ENCODE measurements at regions not wholly inside any gene's neighbourhood (a gene's known extent, or its start where the extent isn't known, plus 50 kb on each side); places are given as distances from the start of the nearest gene placed in this dataset.

DNA sequence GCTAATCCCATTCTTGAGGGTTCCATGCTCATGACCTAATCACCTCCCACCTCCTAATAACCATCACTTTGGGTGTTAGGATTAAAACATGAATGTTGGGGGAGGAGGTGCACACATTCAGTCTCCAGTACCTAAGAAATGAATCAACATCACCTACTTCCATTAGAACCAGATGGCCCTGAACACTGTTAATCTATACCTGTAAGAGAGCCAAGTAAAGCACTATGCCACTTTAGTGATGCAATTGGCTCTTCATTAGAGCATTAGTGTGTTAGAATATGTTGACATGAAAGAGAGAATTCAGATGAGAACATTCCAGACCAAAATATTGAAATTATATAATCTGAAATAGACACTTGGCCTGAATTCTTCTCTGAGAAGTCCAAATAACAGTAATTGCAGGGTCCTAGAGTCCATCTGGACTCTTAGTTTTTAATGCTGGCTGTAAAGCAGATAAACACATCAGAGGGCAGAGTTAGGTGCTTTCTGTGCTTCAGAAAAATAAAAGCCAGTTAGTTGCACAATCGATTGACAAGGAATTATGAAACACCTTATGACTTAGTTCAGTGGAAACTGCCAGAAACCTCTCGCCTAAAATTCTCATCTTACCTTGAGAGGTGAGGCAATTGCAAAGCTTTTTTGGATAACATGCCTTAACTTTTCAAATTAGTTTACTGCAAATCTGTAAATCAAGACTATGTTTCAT, 923.7 kb downstream of the SLC4A3 start:
- no peak overlapping the region for H3K27ac Mint-ChIP-seq
- no peak overlapping the region for H3K4me3 Mint-ChIP-seq
- peaks cover under 1% of the 10 kb centered on the region for H3K4me1 Mint-ChIP-seq (ENCODE audit: unreplicated experiment)
- no peaks in the 10 kb centered on the region for H3K27me3 Mint-ChIP-seq
- TF ChIP-seq, protein P1, sequence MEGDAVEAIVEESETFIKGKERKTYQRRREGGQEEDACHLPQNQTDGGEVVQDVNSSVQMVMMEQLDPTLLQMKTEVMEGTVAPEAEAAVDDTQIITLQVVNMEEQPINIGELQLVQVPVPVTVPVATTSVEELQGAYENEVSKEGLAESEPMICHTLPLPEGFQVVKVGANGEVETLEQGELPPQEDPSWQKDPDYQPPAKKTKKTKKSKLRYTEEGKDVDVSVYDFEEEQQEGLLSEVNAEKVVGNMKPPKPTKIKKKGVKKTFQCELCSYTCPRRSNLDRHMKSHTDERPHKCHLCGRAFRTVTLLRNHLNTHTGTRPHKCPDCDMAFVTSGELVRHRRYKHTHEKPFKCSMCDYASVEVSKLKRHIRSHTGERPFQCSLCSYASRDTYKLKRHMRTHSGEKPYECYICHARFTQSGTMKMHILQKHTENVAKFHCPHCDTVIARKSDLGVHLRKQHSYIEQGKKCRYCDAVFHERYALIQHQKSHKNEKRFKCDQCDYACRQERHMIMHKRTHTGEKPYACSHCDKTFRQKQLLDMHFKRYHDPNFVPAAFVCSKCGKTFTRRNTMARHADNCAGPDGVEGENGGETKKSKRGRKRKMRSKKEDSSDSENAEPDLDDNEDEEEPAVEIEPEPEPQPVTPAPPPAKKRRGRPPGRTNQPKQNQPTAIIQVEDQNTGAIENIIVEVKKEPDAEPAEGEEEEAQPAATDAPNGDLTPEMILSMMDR (conservative IDR thresholded peaks at IDR 0.05): no peak
- DNase-seq (ENCODE audit: extremely low spot score, unreplicated experiment): no peak
- no peaks in the 10 kb centered on the region for H3K36me3 Mint-ChIP-seq
- peaks cover 7% of the 10 kb centered on the region for H3K9me3 Mint-ChIP-seq

DNA sequence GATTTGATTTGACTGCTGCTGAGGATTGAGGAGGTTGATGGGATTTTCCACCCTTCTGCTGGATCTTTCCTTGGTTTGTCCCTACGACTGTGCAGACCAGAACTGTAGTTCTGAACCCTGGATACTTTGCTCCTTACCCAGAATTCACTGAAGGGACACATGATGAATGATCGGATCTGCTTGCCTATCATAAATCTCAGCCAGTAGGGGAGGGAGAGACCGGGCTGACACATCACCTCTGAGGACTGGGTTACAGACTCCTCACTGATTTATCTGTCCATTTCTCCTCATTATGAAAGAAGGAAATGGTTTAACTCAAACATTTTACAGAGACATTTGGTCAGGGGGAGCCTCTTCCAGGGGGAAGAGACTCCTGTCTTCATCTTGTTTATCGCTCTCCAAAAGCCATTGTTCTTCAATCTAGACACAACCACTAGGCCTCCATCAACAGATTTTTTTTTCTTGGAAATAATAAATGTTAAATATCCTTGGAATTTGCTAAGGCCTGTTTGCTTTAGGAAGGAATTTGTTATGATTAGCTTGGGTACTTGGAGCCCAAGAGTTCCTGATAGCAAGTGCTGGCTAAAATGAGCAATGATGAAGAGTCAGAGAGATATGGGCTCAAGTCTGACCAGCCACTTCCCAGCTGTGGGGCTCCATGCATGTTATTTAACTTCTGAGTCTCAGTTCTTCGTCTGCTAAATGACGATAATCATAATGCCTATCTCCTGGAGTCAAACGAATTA, 925.5 kb downstream of the SLC4A3 start:
- no peaks in the 10 kb centered on the region for H3K27me3 Mint-ChIP-seq
- no peak for DNase-seq (ENCODE audit: extremely low spot score, unreplicated experiment)
- peaks cover 4% of the 10 kb centered on the region for H3K9me3 Mint-ChIP-seq
- no peak overlapping the region for H3K27ac Mint-ChIP-seq
- no peak overlapping the region for H3K4me3 Mint-ChIP-seq
- peaks cover 14% of the 10 kb centered on the region for H3K4me1 Mint-ChIP-seq (ENCODE audit: unreplicated experiment)
- TF ChIP-seq, protein P1 (conservative IDR thresholded peaks at IDR 0.05): no peak
- H3K36me3 Mint-ChIP-seq: no peaks in the 10 kb centered on the region

DNA sequence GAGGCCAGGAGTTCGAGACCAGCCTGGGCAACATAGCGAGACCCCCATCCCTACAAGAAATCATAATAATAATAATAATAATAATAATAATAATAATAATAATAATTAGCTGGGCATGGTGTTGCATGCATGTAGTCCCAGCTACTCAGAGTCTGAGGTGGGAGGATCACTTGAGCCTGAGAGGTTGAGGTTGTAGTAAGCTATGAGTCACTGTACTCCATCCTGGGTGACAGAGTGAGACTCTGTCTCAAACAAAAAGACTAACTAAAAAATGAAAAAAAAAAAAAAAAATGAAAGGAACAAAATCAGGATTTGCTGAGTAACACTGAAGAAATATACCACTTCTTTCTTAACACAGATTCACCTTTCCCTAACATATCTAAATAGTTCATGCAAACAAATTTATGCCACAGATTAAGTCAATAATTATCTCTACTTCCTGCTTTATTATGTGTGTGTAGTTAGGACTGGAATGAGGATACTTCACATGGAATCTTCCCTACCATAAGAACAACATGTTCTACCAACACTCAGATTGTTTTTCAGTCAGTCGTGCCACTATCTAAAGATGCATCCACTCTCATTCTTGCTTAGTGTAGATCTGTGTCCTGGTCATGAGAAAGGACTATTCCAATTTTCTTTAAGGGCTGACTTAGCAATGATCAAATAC, 928.7 kb downstream of the SLC4A3 start:
- Mint-ChIP-seq H3K36me3 (no peaks in the 10 kb centered on the region), H3K4me1 (ENCODE audit: unreplicated experiment) (peaks cover 22% of the 10 kb centered on the region), H3K4me3 (no peak overlapping the region), H3K9me3 (peaks cover 4% of the 10 kb centered on the region), H3K27ac (no peak overlapping the region), H3K27me3 (no peaks in the 10 kb centered on the region)
- DNase-seq (ENCODE audit: extremely low spot score, unreplicated experiment): no peak
- TF ChIP-seq, protein P1 (conservative IDR thresholded peaks at IDR 0.05): no peak

DNA sequence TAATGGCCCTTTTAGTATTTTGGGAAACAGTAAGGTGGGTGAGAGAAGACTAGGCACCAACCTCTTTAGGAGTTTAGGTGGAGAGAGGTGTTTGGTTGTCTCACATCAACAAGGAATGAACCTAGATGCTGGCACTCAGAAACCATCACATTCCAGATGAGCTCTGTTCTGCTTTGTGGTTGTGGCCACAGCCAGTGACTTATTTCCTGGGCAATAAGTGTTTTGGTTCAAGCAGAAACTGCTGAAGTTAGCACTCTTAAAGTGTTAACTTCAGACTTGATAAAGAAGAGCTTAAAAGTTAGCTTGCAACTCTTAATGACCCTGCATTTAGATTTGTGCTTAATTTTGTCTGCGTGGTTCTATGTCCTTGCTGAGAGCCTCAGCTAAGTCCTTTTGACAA, 929.2 kb downstream of the SLC4A3 start:
- Mint-ChIP-seq H3K27me3 (no peaks in the 10 kb centered on the region), H3K9me3 (peaks cover 4% of the 10 kb centered on the region), H3K4me3 (no peak overlapping the region), H3K36me3 (no peaks in the 10 kb centered on the region), H3K4me1 (ENCODE audit: unreplicated experiment) (peaks cover 22% of the 10 kb centered on the region), H3K27ac (no peak overlapping the region)
- DNase-seq (ENCODE audit: extremely low spot score, unreplicated experiment): no peak
- TF ChIP-seq, protein P1 (conservative IDR thresholded peaks at IDR 0.05): no peak

DNA sequence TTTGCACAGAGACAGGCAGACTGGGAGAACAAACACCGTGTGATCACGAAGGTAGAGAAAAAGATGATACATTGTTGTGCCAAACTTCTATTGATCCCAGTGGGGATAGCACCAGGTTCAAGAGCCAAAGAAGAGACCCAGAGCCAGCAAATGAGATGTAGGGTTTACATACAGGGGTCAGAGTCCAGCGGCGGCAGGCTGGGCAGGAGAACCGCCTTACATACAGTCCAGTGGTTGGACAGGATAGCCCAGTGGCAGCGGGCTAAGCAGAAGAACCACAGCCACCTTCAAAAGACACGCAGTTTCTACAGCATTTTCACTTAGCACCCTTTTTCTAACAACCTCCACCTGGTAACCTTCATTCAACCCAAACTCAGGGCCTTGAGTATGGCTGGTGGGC, 932.8 kb downstream of the SLC4A3 start:
- peaks cover 22% of the 10 kb centered on the region for H3K4me1 Mint-ChIP-seq (ENCODE audit: unreplicated experiment)
- no peak overlapping the region for H3K4me3 Mint-ChIP-seq
- TF ChIP-seq, protein P1 (conservative IDR thresholded peaks at IDR 0.05): no peak
- no peak overlapping the region for H3K27ac Mint-ChIP-seq
- H3K9me3 Mint-ChIP-seq: peaks cover 4% of the 10 kb centered on the region
- DNase-seq (ENCODE audit: extremely low spot score, unreplicated experiment): no peak
- no peaks in the 10 kb centered on the region for H3K36me3 Mint-ChIP-seq
- H3K27me3 Mint-ChIP-seq: no peaks in the 10 kb centered on the region
